Endothelial cell (in vitro differentiated cells): ENCODE measurements at regions not wholly inside any gene's neighbourhood (a gene's known extent, or its start where the extent isn't known, plus 50 kb on each side); places are given as distances from the start of the nearest gene placed in this dataset.

Source experiments
- DNase-seq: peaks from one replicate; pipeline ENCODE4 v3.0.0; 2021; ENCODE audit warnings: low spot score
- H3K27ac Mint-ChIP-seq: one replicate; pipeline ENCODE4 v1.8.0; 2021; ENCODE audit warnings: mixed read lengths, inconsistent platforms; ENCODE audit not compliant: unreplicated experiment
- H3K27me3 Mint-ChIP-seq: one replicate; pipeline ENCODE4 v1.8.0; 2021; ENCODE audit warnings: mild to moderate bottlenecking, moderate library complexity, mixed read lengths, inconsistent platforms; ENCODE audit not compliant: unreplicated experiment
- H3K36me3 Mint-ChIP-seq: one replicate; pipeline ENCODE4 v1.8.0; 2021; ENCODE audit warnings: mild to moderate bottlenecking, low read depth, mixed read lengths, inconsistent platforms; ENCODE audit not compliant: unreplicated experiment
- H3K4me1 Mint-ChIP-seq: one replicate; pipeline ENCODE4 v1.8.0; 2021; ENCODE audit warnings: mild to moderate bottlenecking, mixed read lengths, inconsistent platforms; ENCODE audit not compliant: unreplicated experiment
- H3K4me3 Mint-ChIP-seq: one replicate; pipeline ENCODE4 v1.8.0; 2021; ENCODE audit warnings: mild to moderate bottlenecking, mixed read lengths, inconsistent platforms; ENCODE audit not compliant: unreplicated experiment
- H3K9me3 Mint-ChIP-seq: one replicate; pipeline ENCODE4 v1.8.0; 2021; ENCODE audit warnings: mixed read lengths, inconsistent platforms; ENCODE audit not compliant: unreplicated experiment
- TF ChIP-seq, protein P1 (sequence below): fragments of 200-600 bp; sonication (generic); IDR thresholded peaks from one replicate; pipeline ENCODE4 v1.5.0; 2021; ENCODE audit warnings: antibody characterized with exemption; ENCODE audit not compliant: unreplicated experiment

DNA sequence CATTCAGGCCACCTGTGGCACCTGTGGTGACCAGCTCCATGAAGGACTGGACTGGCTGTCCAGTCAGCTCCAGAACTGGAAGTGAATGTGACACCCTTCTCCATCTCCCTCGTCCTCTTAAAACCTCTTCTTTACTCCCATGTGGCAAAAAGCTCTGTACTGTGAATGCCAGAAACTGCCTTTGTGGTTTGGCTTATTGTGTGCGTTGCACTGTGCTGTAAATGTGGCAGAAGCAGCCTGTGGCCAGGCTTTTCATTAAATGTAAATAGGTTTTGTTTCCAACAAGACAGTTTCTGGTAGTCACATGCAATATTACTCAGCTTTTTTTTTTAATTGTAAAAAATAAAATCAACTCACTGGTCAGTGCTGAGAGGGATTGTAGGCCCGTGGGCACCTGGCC lies 453.7 kb downstream of the ATP23 start:
- TF ChIP-seq, protein P1, sequence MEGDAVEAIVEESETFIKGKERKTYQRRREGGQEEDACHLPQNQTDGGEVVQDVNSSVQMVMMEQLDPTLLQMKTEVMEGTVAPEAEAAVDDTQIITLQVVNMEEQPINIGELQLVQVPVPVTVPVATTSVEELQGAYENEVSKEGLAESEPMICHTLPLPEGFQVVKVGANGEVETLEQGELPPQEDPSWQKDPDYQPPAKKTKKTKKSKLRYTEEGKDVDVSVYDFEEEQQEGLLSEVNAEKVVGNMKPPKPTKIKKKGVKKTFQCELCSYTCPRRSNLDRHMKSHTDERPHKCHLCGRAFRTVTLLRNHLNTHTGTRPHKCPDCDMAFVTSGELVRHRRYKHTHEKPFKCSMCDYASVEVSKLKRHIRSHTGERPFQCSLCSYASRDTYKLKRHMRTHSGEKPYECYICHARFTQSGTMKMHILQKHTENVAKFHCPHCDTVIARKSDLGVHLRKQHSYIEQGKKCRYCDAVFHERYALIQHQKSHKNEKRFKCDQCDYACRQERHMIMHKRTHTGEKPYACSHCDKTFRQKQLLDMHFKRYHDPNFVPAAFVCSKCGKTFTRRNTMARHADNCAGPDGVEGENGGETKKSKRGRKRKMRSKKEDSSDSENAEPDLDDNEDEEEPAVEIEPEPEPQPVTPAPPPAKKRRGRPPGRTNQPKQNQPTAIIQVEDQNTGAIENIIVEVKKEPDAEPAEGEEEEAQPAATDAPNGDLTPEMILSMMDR: no peak
- H3K36me3 Mint-ChIP-seq: no peaks in the 10 kb centered on the region
- no peak overlapping the region for H3K4me3 Mint-ChIP-seq
- H3K27ac Mint-ChIP-seq: no peak overlapping the region
- H3K27me3 Mint-ChIP-seq: peaks cover 4% of the 10 kb centered on the region
- H3K9me3 Mint-ChIP-seq: no peaks in the 10 kb centered on the region
- H3K4me1 Mint-ChIP-seq: peaks cover 9% of the 10 kb centered on the region
- no peak for DNase-seq

DNA sequence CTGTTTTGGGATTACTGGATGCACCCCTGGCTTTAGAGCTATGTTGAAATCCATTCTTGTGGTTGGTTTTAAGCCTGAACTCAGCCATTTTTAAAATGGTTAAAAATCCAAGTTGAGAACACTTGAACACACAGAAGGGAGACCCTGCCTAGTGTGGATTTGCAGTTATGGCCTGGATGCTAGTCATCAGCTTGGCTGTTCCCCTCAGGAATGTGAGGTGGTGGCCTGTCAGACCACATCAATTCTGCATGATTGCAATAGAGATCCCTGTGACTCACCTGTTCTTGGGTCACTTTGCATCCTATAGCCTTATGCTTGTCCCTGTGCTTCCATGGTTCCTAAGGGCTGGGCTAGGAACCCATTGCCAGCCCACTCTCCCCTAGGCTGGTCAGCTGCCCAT lies 454.1 kb downstream of the ATP23 start:
- H3K27me3 Mint-ChIP-seq: peaks cover 4% of the 10 kb centered on the region

GRCh38 chr12:58396239-58396638 lies 454.9 kb downstream of the ATP23 start:
- no peak overlapping the region for H3K27ac Mint-ChIP-seq
- no peaks in the 10 kb centered on the region for H3K9me3 Mint-ChIP-seq
- DNase-seq: no peak
- H3K27me3 Mint-ChIP-seq: peaks cover 4% of the 10 kb centered on the region
- no peaks in the 10 kb centered on the region for H3K36me3 Mint-ChIP-seq
- peaks cover 9% of the 10 kb centered on the region for H3K4me1 Mint-ChIP-seq
- no peak overlapping the region for H3K4me3 Mint-ChIP-seq
- TF ChIP-seq, protein P1: no peak

More for the DNA sequence above, 454.1 kb downstream of the ATP23 start:
- no peaks in the 10 kb centered on the region for H3K9me3 Mint-ChIP-seq
- H3K4me1 Mint-ChIP-seq: peaks cover 9% of the 10 kb centered on the region
- H3K36me3 Mint-ChIP-seq: no peaks in the 10 kb centered on the region
- TF ChIP-seq, protein P1: no peak
- H3K4me3 Mint-ChIP-seq: no peak overlapping the region
- DNase-seq: no peak
- no peak overlapping the region for H3K27ac Mint-ChIP-seq

GRCh38 chr12:58405363-58405762 lies 464.0 kb downstream of the ATP23 start:
- Mint-ChIP-seq H3K9me3 (no peaks in the 10 kb centered on the region), H3K4me3 (no peak overlapping the region), H3K27me3 (no peaks in the 10 kb centered on the region), H3K4me1 (no peaks in the 10 kb centered on the region), H3K36me3 (no peaks in the 10 kb centered on the region), H3K27ac (no peak overlapping the region)
- TF ChIP-seq, protein P1: no peak
- no peak for DNase-seq

DNA sequence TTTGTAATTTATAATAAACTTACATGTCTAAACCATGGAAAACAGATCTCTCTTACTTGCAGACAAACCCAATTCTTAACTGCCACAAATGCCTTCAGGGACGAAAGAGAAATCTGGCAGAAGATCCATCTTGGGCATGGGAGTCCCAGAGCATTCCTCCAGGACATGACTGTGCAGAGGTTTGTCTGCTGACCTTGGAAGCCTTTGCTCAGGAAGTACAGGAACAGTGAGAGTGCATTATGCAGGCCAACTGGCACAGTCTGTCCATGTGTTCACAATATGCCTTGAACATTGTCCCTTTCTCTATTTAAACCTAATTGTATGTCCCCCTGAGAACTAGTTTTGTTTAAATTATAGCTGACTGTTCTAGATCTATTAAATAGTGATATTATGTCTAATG lies 467.1 kb downstream of the ATP23 start:
- Mint-ChIP-seq H3K4me3 (no peak overlapping the region), H3K4me1 (no peaks in the 10 kb centered on the region), H3K36me3 (no peaks in the 10 kb centered on the region), H3K27ac (no peak overlapping the region), H3K27me3 (no peaks in the 10 kb centered on the region), H3K9me3 (no peaks in the 10 kb centered on the region)
- TF ChIP-seq, protein P1: no peak
- no peak for DNase-seq
